ENCODE measurements at regions not wholly inside any gene's neighbourhood (a gene's known extent, or its start where the extent isn't known, plus 50 kb on each side); places are given as distances from the start of the nearest gene placed in this dataset.

GRCh38 chr1:209015092-209015491 lies 568.4 kb upstream of the CAMK1G start:
- no peak for DNase-seq (ENCODE audit: low read depth)

- no peak for DNase-seq (ENCODE audit: low read depth)
Observed at GRCh38 chr1:209021622-209022021, 561.9 kb upstream of the CAMK1G start.

- DNase-seq (ENCODE audit: low read depth) = no peak
Observed at GRCh38 chr1:209023790-209024189, 559.7 kb upstream of the CAMK1G start.

GRCh38 chr1:209029737-209030136 lies 553.8 kb upstream of the CAMK1G start:
- DNase-seq (ENCODE audit: low read depth) = no peak

- no peak for DNase-seq (ENCODE audit: low read depth)
Observed at GRCh38 chr1:209030454-209031167, 552.9 kb upstream of the CAMK1G start.

- DNase-seq (ENCODE audit: low read depth) = no peak
Observed at GRCh38 chr1:209037064-209037463, 546.5 kb upstream of the CAMK1G start.

GRCh38 chr1:209038316-209038715 lies 545.2 kb upstream of the CAMK1G start:
- DNase-seq (ENCODE audit: low read depth) = no peak

- DNase-seq (ENCODE audit: low read depth) = no peak
Observed at GRCh38 chr1:209038735-209039134, 544.8 kb upstream of the CAMK1G start.

- DNase-seq (ENCODE audit: low read depth) = no peak
Observed at GRCh38 chr1:209040351-209040750, 543.2 kb upstream of the CAMK1G start.

GRCh38 chr1:209041927-209042326 lies 541.6 kb upstream of the CAMK1G start:
- no peak for DNase-seq (ENCODE audit: low read depth)

- no peak for DNase-seq (ENCODE audit: low read depth)
Observed at GRCh38 chr1:209042413-209042812, 541.1 kb upstream of the CAMK1G start.

GRCh38 chr1:209045331-209046057 lies 538.0 kb upstream of the CAMK1G start:
- no peak for DNase-seq (ENCODE audit: low read depth)

- no peak for DNase-seq (ENCODE audit: low read depth)
Observed at GRCh38 chr1:209046058-209046417, 537.5 kb upstream of the CAMK1G start.

- no peak for DNase-seq (ENCODE audit: low read depth)
Observed at GRCh38 chr1:209046935-209047334, 536.6 kb upstream of the CAMK1G start.

- DNase-seq (ENCODE audit: low read depth) = no peak
Observed at GRCh38 chr1:209048941-209049669, 534.4 kb upstream of the CAMK1G start.

- no peak for DNase-seq (ENCODE audit: low read depth)
Observed at GRCh38 chr1:209051570-209051969, 531.9 kb upstream of the CAMK1G start.

- no peak for DNase-seq (ENCODE audit: low read depth)
Observed at GRCh38 chr1:209053587-209053986, 529.9 kb upstream of the CAMK1G start.

- DNase-seq (ENCODE audit: low read depth) = no peak
Observed at GRCh38 chr1:209057083-209057482, 526.4 kb upstream of the CAMK1G start.

GRCh38 chr1:209057901-209058300 lies 525.6 kb upstream of the CAMK1G start:
- DNase-seq (ENCODE audit: low read depth) = no peak

- no peak for DNase-seq (ENCODE audit: low read depth)
Observed at GRCh38 chr1:209059376-209059775, 524.1 kb upstream of the CAMK1G start.

- no peak for DNase-seq (ENCODE audit: low read depth)
Observed at GRCh38 chr1:209059981-209060380, 523.5 kb upstream of the CAMK1G start.

- no peak for DNase-seq (ENCODE audit: low read depth)
Observed at GRCh38 chr1:209062081-209062620, 521.4 kb upstream of the CAMK1G start.

GRCh38 chr1:209062863-209063262 lies 520.7 kb upstream of the CAMK1G start:
- DNase-seq (ENCODE audit: low read depth) = no peak
